ENCODE measurements at regions not wholly inside any gene's neighbourhood (a gene's known extent, or its start where the extent isn't known, plus 50 kb on each side); places are given as distances from the start of the nearest gene placed in this dataset.

- TF ChIP-seq ZC3H10 (CRISPR knock-in tag; IDR thresholded peaks at IDR 0.05) = no peak
- TF ChIP-seq PATZ1 (CRISPR knock-in tag; IDR thresholded peaks at IDR 0.05; ENCODE audit: borderline replicate concordance) = no peak
- no peak for TF ChIP-seq ZNF8 (CRISPR knock-in tag; IDR thresholded peaks at IDR 0.05)
- TF ChIP-seq GLIS3 (CRISPR knock-in tag; IDR thresholded peaks at IDR 0.05) = no peak
- TF ChIP-seq CSDC2 (CRISPR knock-in tag; IDR thresholded peaks at IDR 0.05) = no peak
- no peak for TF ChIP-seq TOX (CRISPR knock-in tag; IDR thresholded peaks at IDR 0.05; ENCODE audit: borderline replicate concordance)
- no peak for TF ChIP-seq BACH2 (CRISPR knock-in tag; IDR thresholded peaks at IDR 0.05; ENCODE audit: borderline replicate concordance)
- TF ChIP-seq CSRNP3 (CRISPR knock-in tag; IDR thresholded peaks at IDR 0.05) = no peak
Observed at GRCh38 chr11:134993691-134994243, 581.7 kb upstream of the B3GAT1 start.
